GM12878 (cell line): ENCODE measurements at regions not wholly inside any gene's neighbourhood (a gene's known extent, or its start where the extent isn't known, plus 50 kb on each side); places are given as distances from the start of the nearest gene placed in this dataset.

Source experiments
- CTCF ChIP-seq, 3 experiments: IDR thresholded peaks in 2 of 3; conservative IDR thresholded peaks in 1 of 3; 2 replicates each; pipeline ENCODE4 v1.5.1; 2011; ENCODE audit warnings: low read depth in 3 of 3, low read length in 3 of 3, mild to moderate bottlenecking in 3 of 3, control low read depth in 2 of 3, moderate library complexity in 2 of 3, inconsistent platforms in 1 of 3, mixed read lengths in 1 of 3; ENCODE audit not compliant: control insufficient read depth in 2 of 3, insufficient read depth in 1 of 3; ENCODE audit errors: extremely low read depth in 1 of 3
- NFIC ChIP-seq: IDR thresholded peaks from 2 replicates; pipeline ENCODE4 v1.6.1; 2012; ENCODE audit warnings: low read depth, mild to moderate bottlenecking, inconsistent platforms, low read length, moderate library complexity
- USF1 ChIP-seq: IDR thresholded peaks from 2 replicates; pipeline ENCODE4 v1.6.1; 2011; ENCODE audit warnings: borderline replicate concordance, low read depth, mild to moderate bottlenecking, moderate library complexity, mixed read lengths, low read length; ENCODE audit not compliant: insufficient read depth; ENCODE audit errors: extremely low read length

- no peak for TF ChIP-seq CTCF (IDR thresholded peaks at IDR 0.05 in 2 of 3, conservative IDR thresholded peaks at IDR 0.05 in 1 of 3; ENCODE audit: control insufficient read depth in 2 of 3, extremely low read depth in 1 of 3, insufficient read depth in 1 of 3, low read depth in 3 of 3, low read length in 3 of 3)
- TF ChIP-seq NFIC: no peak
- no peak for TF ChIP-seq USF1
Observed at GRCh38 chr13:37484056-37484455, 114.5 kb downstream of the POSTN start.
